ENCODE measurements at regions not wholly inside any gene's neighbourhood (a gene's known extent, or its start where the extent isn't known, plus 50 kb on each side); places are given as distances from the start of the nearest gene placed in this dataset.

DNA sequence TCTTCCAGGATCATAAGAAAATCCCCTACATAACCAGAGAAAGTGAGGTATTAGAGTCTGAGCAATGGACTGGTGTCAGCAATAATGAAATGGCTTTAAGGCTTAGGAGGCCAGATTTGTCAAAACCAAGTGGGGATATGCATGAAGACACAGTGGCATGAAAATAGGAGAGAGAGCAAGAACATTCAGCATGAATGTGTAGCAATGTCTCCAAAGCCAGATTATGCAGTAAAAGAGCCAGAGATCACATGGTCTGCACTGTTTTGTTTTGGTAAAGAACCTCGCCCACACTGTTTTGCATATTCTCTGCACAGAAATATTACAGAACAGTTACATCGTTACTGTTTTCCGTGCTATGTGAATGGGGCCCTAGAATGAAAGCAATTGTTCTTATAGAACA lies 589.4 kb downstream of the PLPP3 start:
- TF ChIP-seq TAF1 (IDR thresholded peaks at IDR 0.05; ENCODE audit: borderline replicate concordance, low read depth, low read length), result no peak
- TF ChIP-seq POLR2A (IDR thresholded peaks at IDR 0.05; ENCODE audit: low read depth, low read length), result no peak
- no peak for TF ChIP-seq POLR2AphosphoS5 (IDR thresholded peaks at IDR 0.05; ENCODE audit: low read depth, low read length)
